Fibroblast of lung (primary cell): ENCODE measurements at regions not wholly inside any gene's neighbourhood (a gene's known extent, or its start where the extent isn't known, plus 50 kb on each side); places are given as distances from the start of the nearest gene placed in this dataset.

Experiments
- DNase-seq, 2 donors: peaks; one replicate each; pipeline versions ENCODE4 v3.0.0 to v3.0.0-alpha.2; 2010; ENCODE audit warnings: low read depth in 2 of 2
- H2AFZ ChIP-seq: 2 replicates; pipeline ENCODE4 v1.5.1; 2012; ENCODE audit warnings: low read length, control low read depth, inconsistent platforms
- H3K27ac ChIP-seq: 2 replicates; pipeline ENCODE4 v1.5.1; 2011; ENCODE audit warnings: low read length, control low read depth; ENCODE audit not compliant: insufficient read depth
- H3K27me3 ChIP-seq: 2 replicates; pipeline ENCODE4 v1.5.1; 2011; ENCODE audit warnings: mild to moderate bottlenecking, low read length; ENCODE audit not compliant: control insufficient read depth, insufficient read depth
- H3K36me3 ChIP-seq: 2 replicates; pipeline ENCODE4 v1.5.1; 2011; ENCODE audit warnings: low read length; ENCODE audit not compliant: control insufficient read depth, insufficient read depth
- H3K4me1 ChIP-seq: 2 replicates; pipeline ENCODE4 v1.5.1; 2011; ENCODE audit warnings: low read length; ENCODE audit not compliant: control insufficient read depth, insufficient read depth; ENCODE audit errors: extremely low read depth
- H3K4me2 ChIP-seq: 2 replicates; pipeline ENCODE4 v1.5.1; 2011; ENCODE audit warnings: low read length, control low read depth; ENCODE audit not compliant: insufficient read depth; ENCODE audit errors: extremely low read depth
- H3K4me3 ChIP-seq, 4 experiments: fragments of 200-600 bp in 1 of 4; sonication (generic) in 1 of 4; replicated peaks in 1 of 4; 2 replicates each; pipeline ENCODE4 v1.5.1; 2011 to 2016; ENCODE audit warnings: low read length in 4 of 4, low read depth in 3 of 4, mild to moderate bottlenecking in 3 of 4, control low read depth in 2 of 4, inconsistent platforms in 1 of 4, mixed read lengths in 1 of 4; ENCODE audit not compliant: insufficient read depth in 1 of 4; ENCODE audit errors: control extremely low read depth in 1 of 4
- H3K79me2 ChIP-seq: 2 replicates; pipeline ENCODE4 v1.5.1; 2012; ENCODE audit warnings: mild to moderate bottlenecking, low read length, inconsistent platforms; ENCODE audit not compliant: control insufficient read depth, insufficient read depth
- H3K9ac ChIP-seq: 2 replicates; pipeline ENCODE4 v1.5.1; 2011; ENCODE audit warnings: mild to moderate bottlenecking, low read length, control low read depth; ENCODE audit not compliant: insufficient read depth
- H3K9me3 ChIP-seq: 2 replicates; pipeline ENCODE4 v1.5.1; 2012; ENCODE audit warnings: low read depth, low read length; ENCODE audit not compliant: control insufficient read depth, insufficient read depth
- H4K20me1 ChIP-seq: 2 replicates; pipeline ENCODE4 v1.5.1; 2011; ENCODE audit warnings: low read length; ENCODE audit not compliant: control insufficient read depth, insufficient read depth; ENCODE audit errors: extremely low read depth
- CTCF ChIP-seq, 2 donors: IDR thresholded peaks in 1 of 2; conservative IDR thresholded peaks in 1 of 2; 1 replicate in 1 of 2; 2 replicates in 1 of 2; pipeline ENCODE4 v1.5.1; 2011 to 2012; ENCODE audit warnings: low read length in 2 of 2, control low read depth in 1 of 2, inconsistent platforms in 1 of 2, low read depth in 1 of 2, mild to moderate bottlenecking in 1 of 2
- EZH2 ChIP-seq: IDR thresholded peaks from 2 replicates; pipeline ENCODE4 v1.5.1; 2012; ENCODE audit warnings: low read length, control low read depth, mild to moderate bottlenecking; ENCODE audit errors: missing control alignments

- no peak overlapping the region for H2AFZ ChIP-seq
Observed at GRCh38 chr21:31597683-31598082, 61.8 kb upstream of the SOD1 start.

GRCh38 chr21:31596055-31596454 lies 63.4 kb upstream of the SOD1 start:
- Histone ChIP-seq H3K4me2 (no peak overlapping the region), H3K27me3 (no peaks in the 10 kb centered on the region), H2AFZ (no peak overlapping the region), H3K4me3 (no peak overlapping the region), H3K9me3 (no peaks in the 10 kb centered on the region), H3K36me3 (no peaks in the 10 kb centered on the region), H3K9ac (no peak overlapping the region), H3K4me1 (no peaks in the 10 kb centered on the region), H3K27ac (no peak overlapping the region), H4K20me1 (no peaks in the 10 kb centered on the region), H3K79me2 (no peaks in the 10 kb centered on the region)
- DNase-seq, result no peak
- TF ChIP-seq CTCF (conservative IDR thresholded peaks at IDR 0.05 in 1 of 2, IDR thresholded peaks at IDR 0.05 in 1 of 2; ENCODE audit: low read depth in 1 of 2, low read length in 2 of 2), result no peak
- no peak for TF ChIP-seq EZH2

More at GRCh38 chr21:31597683-31598082, 61.8 kb upstream of the SOD1 start:
- Histone ChIP-seq H3K4me2 (no peak overlapping the region), H3K27ac (no peak overlapping the region), H3K27me3 (no peaks in the 10 kb centered on the region), H3K36me3 (no peaks in the 10 kb centered on the region), H3K4me1 (no peaks in the 10 kb centered on the region), H3K79me2 (no peaks in the 10 kb centered on the region), H4K20me1 (no peaks in the 10 kb centered on the region), H3K9me3 (no peaks in the 10 kb centered on the region), H3K9ac (no peak overlapping the region), H3K4me3 (no peak overlapping the region)
- no peak for TF ChIP-seq CTCF (conservative IDR thresholded peaks at IDR 0.05 in 1 of 2, IDR thresholded peaks at IDR 0.05 in 1 of 2; ENCODE audit: low read depth in 1 of 2, low read length in 2 of 2)
- no peak for TF ChIP-seq EZH2
- no peak for DNase-seq

- Histone ChIP-seq H3K27me3 (no peaks in the 10 kb centered on the region), H2AFZ (no peak overlapping the region), H3K79me2 (no peaks in the 10 kb centered on the region), H3K36me3 (no peaks in the 10 kb centered on the region), H3K4me2 (no peak overlapping the region), H4K20me1 (no peaks in the 10 kb centered on the region), H3K4me3 (no peak overlapping the region), H3K27ac (no peak overlapping the region), H3K9ac (no peak overlapping the region), H3K4me1 (no peaks in the 10 kb centered on the region), H3K9me3 (no peaks in the 10 kb centered on the region)
- no peak for DNase-seq
- TF ChIP-seq CTCF (conservative IDR thresholded peaks at IDR 0.05 in 1 of 2, IDR thresholded peaks at IDR 0.05 in 1 of 2; ENCODE audit: low read depth in 1 of 2, low read length in 2 of 2), result no peak
- TF ChIP-seq EZH2, result no peak
Observed at GRCh38 chr21:31594726-31595125, 64.8 kb upstream of the SOD1 start.
